A172 (cell line): ENCODE measurements at regions not wholly inside any gene's neighbourhood (a gene's known extent, or its start where the extent isn't known, plus 50 kb on each side); places are given as distances from the start of the nearest gene placed in this dataset.
"Not testable (repeated sequence)": the region's sequence is repeated elsewhere in the genome, so short reads cannot be mapped to it uniquely, and the experiment has no call there.

ENCODE experiments used
- DNase-seq: peaks from one replicate; pipeline ENCODE4 v3.0.0-alpha.2; 2015; ENCODE audit warnings: low spot score

DNA sequence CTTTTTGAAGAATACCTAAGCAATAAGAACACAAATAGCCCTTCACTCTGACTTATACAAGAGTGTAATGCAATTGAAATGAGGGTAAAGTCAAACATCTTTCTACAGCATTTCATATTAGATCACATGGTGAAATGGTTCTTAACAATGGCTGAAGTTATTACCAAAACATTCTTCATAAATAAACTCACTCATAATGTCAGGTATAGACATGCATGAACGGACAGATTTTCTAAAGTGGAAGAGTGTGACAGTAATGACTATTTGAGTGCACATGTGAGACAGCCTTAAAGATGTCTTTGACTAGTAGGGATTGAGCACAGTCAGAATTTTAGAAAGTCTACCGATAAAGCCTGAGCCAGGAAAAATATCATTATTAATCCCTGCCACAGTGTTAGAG, 471.0 kb downstream of the ZPLD1 start:
- DNase-seq: no peak

DNA sequence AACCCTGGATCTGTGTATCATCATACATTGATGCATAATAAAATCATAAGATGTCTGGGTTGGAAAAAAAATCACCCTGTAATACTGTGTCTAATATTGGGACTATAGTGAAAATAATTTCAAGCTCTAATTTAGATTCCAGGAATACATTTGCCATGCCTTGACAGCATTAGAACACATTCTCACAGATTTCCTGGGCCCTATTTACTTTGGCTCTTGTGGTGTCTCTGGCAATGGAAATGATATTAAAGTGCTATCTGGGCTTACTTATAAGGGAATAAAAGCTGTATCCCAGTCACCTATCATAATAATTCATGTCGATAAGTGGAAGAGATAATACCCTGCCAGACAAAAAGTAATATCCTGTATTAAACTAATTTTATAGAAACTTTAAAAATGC, 472.0 kb downstream of the ZPLD1 start:
- DNase-seq: no peak

DNA sequence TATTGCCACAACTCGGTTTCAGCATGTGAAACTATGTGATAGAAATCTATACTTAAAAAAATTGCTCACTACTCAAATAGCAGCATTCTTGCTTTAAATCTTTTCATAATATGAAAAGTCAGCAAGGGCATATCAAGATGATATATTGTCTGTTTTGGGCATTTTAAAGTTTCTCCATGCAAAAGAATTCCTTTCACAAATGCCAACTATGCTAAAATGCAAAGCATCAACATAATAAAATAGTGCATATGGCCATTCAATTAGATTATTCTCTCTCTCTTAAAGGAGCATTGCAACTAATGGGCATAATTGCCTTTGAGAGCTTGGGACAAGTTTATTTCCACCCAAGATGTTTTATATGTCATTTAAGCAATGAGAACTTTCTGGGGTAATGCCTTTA, 475.1 kb downstream of the ZPLD1 start:
- DNase-seq: no peak

DNA sequence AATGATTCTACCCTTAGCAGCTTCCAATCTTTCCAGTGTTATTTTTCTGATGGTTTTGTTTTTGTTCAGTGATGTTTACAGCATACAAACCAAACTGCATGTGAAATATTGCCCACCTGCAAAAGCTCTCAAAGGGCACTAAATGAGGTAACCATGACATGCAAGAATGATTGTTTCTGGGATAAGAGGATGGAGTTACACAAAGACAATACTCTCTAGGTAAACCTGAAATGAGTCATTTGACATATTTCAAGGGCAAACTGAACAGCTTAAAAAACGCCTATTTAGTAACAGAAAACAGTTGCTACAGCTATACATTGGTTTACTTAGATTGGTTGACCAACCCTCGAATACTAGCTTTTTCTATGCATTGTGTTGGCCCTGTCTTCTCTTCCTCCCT, 481.7 kb downstream of the ZPLD1 start:
- no peak for DNase-seq

DNA sequence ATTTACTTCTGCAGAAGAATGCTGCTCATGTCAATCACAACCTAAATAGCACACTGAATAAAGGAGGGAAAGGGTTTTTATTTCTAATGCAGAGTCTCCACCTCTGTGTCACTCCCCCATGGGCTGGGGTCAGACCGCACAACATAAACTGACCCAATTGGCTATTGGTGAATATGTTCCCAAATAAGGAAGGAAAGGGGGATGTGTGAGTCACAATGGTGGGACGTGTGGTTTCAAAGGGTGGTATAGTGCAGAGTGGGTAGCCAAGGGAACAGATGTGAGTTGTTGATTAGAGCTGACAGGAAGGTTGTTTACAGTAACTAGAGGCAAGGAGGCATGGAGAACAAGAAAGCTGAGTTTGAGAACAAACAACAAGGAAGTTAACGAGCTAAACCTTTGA, 491.8 kb downstream of the ZPLD1 start:
- DNase-seq: no peak

DNA sequence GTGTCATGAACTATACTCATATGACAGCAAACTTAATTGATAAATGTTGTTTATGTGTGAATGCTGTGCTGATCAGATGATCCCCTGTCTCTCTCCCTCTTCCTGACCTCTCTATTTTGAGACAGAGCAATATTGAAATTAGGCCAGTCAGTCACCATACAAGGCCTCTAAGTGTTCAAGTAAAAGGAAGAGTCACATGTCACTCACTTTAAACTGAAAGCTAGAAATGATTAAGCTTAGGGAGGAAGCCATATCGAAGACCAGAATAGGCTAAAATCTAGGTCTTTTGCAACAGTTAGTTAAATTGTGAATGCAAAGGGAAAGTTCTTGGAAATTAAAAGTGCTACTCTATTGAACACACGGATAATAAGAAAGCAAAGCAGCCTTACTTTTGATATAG, 498.6 kb downstream of the ZPLD1 start:
- no peak for DNase-seq

DNA sequence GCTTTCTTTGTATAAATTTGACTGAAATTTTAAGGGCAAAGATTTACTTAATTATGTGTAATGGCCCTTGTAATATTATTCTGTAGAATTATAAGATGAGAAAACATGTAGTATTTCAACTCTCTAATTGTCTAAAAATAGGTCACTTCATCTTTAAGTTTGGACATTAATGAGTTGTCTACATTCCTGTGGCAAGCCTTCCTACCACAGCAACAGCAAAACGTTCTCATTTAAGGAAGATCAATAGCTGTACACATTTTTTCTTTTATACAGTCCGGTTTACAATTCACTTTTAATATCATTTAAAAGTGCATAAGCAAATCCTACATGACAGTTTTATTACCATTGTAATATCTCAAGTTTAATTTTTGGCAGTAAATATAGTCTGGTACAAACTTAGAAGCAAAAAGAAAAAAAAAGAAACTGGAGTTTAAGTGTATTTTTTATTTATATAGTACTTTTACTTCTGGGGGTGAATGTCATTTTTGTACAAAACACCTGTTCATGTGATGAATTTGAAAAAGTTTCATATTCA, 501.8 kb downstream of the ZPLD1 start:
- no peak for DNase-seq

DNA sequence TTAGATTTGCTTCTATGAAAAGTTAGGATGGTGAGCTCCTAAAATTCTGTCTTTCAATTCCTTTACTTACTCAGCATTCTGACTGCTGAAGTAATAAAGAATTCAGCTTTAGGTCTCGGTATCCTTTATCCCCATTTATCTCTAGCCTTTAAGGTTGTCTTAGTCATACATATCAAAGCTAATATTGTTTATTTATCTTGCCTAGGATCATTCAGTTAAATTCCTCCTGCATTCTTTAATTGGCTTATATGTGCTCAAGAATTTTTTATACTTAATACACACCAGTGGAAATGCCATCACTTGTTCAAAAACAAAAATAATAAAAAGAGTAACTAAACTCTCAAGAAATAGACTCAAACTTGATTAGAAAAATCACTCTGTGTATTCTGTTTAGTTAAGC, 507.0 kb downstream of the ZPLD1 start:
- DNase-seq: no peak

DNA sequence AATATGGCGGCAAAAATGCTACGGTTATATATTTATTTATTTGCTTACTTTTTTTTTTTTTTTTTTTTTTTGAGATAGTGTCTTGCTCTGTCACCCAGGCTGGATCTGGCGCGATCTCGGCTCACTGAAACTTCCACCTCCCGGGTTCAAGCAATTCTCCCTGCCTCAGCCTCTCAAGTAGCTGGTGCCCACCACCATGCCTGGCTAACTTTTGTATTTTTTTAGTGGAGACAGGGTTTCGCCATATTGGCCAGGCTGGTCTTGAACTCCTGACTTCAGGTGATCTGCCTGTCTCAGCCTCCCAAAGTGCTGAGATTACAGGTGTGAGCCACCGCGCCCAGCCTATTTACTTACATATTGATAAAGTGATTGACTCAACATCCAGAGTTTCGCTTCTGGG, 511.6 kb downstream of the ZPLD1 start:
- DNase-seq: not testable (repeated sequence)

DNA sequence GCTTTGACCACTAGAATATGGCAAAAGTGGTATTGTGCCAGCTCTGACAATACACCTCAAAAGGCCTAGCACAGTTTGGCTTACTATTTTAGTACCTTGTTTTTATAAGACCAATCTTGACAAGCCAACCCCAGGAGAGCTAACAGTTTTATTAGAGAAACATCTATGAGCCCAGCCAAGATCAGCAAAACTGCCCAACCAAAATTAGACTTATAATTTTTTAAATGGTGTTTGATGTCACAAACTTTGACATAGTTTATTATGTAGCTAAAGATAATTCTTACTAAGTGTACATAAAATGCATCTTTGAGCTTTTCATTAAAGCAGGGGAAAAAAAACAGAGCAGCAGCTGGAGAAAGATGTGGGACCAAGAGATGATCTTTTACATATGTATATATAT, 537.5 kb downstream of the ZPLD1 start:
- no peak for DNase-seq

DNA sequence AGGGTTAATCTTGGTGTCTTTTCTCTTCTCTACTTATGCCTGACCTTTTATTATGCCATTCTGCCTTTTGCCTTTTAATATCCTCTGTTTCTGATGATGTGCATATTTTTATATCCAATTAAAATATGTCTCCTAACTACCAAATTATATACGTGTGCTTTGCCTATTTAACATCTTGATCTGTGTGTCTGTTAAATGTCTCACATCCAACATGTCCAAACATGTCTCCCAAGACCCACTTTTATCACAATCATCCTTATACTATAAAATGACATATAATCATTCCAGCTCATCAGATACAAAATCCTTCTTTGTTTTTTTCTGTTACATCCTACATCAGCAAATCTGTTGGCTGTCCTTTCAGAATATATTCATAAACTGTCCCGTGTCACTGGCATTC, 539.5 kb downstream of the ZPLD1 start:
- no peak for DNase-seq

DNA sequence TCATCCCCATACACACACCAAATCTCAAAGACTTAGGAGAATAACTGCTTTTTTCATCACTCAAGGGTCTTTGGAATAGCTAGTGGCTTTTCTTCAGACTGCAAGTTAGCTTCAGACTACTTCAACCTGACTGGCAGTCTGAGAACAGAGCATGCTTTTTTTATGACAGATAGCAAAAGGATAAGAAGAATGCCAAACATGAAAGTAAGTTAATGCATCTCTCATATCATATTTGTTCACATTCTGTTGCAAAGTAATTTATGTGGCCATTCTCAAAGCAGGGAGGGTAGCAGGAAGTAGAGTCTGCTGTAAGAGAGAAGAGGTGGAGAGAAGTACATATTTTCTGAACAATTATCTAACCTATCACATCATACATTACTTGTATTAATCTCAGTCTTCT, 544.4 kb downstream of the ZPLD1 start:
- no peak for DNase-seq

DNA sequence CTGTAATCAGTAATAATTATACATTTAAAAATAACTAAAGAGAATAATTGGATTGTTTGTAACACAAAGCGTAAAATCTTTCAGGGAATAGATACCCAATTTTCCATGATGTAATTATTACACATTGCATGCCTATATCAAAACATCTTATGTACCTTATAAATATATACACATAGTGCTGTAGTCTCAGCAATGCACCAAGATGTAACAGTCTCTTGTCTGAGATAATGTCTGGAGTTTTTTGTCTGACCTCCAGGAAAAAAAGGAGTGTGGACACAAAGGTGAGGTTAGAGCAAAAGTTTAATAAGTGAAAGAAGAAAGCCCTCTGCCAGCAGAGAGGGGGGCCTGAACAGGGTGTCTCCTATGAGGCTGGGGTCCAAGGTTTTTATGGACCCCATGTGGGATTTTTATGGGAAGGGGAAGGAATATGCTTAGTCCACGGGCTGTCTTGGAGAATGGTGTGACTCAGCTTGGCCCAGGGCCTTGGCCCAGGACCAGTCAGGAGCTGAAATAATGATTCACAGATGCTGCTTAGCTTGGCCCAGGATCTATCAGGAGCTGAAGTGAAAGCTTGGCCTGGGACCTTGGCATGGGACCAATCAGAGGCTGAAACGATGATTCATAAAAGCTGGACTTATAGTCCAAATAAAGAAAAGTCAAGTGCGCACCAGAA, 545.0 kb downstream of the ZPLD1 start:
- DNase-seq: peak; percentile 75

DNA sequence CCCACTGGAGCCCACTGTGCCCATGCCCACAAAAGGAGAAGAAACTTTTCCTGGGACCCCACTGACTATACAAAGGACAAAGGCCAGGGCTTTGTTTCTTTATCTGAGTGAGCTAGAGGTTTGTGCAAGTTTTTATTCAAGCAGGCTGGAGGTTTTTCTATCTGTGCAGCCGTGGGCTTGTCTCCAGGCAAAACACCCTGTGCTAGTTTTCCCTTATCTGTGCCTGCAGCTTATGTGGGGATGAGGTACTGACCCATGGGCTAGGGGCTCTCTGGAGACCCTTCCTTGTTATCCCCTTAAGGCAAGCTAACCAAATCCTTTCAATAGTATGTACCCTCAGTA, 545.5 kb downstream of the ZPLD1 start:
- DNase-seq: no peak

DNA sequence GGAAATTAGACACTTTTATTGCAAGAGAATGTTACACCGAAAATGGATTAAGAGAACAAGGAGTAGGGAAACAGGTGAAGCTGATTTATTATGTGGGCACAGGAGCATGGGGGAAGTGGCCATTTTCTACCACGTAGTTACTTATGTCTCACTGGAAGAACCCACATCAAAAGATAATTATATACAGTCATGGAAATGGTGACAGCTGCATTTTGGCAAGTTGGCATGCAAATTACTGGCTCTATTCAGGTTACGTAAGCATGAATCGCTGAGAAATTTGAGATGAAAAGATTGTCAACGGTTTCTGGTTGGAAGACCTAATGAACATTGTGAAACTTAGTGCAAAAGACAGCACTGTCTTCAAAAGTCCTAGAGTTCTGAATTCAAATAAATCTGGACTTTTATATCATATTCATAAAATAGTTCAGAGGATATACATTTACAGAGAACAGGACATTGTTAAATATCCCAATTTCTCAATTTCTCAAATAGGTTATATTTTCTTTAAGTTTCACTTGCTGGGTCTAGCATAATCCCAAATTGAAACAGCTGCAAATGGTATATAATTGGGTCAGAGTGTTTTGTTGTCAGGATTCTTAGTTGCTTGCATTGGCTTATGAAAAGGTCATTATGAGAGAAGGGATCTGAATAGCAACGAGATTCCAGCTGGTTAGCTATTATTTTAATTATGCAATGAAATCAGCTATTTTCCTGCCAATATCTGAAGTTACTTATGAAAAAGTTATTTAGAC, 567.8 kb downstream of the ZPLD1 start:
- peak; percentile 1 for DNase-seq

DNA sequence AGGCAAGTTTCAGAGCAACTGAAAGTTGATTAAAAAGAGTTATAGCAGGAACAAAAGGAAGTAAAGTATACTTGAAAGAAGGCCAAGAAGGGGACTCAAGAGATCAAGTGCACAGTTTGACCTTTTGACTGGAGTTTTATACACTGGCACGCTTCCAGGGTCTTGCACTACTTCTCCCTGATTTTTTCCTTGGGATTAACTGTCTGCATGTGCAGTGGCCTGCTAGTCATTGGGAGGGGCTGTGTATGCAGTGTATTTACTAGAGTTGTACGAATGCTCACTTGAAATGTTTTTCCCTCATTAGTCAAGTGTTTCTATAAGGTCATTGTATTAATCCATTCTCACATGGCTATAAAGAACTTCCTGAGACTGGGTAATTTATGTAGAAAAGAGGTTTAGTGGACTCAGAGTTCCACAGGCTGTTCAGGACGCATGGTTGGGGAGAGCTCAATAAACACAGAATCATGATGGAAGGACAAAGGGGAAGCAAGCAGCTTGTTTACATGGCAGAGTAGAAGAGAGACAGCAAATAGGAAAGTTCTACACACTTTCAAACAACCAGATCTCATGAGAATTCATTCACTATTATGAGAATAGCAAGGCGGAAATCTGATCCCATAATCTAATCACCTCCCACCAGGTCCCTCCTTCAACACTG, 571.8 kb downstream of the ZPLD1 start:
- no peak for DNase-seq

DNA sequence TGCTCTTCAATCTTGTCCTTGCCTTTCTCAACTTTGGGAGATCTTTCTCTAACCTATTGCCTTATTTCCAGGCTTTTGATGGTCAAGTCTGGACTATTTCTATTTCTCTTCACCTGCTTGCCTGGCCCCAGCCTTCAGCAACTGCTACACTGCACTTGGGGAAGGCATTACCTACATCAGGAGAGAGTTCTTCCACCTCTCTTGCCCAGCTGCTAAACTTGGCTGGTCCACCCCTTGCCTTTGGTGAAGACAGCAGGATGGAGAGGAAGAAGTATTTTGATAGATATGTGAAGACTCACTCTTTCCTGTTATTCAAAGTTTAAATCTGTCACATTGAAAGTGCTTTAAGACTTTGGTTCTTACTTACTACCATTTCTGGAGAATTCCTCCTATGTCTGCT, 574.8 kb downstream of the ZPLD1 start:
- no peak for DNase-seq

DNA sequence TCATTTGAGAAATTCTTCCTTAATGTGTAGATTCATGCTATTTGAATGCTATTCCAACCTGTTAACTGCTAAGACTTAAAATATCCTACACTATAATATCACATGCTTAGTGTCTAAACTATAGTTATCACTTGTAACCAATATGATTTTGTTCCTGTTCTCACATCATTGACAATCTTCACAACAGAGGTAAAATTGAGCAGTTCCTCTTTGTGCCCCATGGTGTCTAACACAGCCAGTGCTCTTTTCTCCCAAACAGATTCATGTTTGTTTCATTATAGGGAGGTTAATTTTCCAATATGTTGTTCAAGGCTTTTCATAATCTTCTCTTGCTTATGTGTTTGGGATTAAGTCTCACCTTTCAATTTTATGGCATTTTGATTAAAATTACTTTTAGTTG, 591.1 kb downstream of the ZPLD1 start:
- DNase-seq: no peak

DNA sequence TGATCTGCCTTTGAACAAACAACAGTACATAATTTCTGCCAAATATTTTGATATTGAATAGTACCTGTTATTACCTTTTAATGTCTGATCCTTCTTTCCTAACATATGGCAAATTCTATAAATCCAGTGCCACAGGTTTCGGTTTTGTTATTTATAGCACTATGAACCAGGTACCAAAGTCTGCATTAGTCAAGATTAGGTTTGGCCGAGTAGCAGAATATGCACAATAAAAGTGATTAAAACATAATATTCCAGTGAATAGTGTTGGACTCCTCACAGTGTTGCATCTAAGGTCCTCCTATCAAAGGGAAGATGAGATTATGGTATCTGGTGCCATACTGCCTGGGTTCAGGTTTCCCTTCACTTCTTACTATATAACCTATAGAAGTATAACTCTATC, 599.0 kb downstream of the ZPLD1 start:
- DNase-seq: no peak

DNA sequence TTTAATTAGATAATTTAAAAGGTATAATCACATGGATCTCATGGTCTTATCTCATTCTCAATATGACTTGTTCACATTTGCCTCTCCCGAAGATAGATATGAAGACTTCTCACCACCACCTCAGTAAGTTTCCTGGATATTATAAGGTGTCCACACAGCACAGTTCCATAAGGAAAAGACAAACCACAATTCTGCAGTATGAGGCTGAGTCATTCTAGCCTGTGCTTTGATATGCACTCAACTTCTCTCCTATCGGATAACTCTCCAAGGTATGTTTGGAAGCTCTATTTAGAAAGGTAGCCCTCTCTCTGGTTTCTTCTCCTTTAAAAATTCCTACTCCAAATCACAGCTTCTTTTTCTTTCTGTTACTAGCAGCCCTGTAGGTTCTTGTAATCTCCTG, 612.8 kb downstream of the ZPLD1 start:
- DNase-seq: no peak

DNA sequence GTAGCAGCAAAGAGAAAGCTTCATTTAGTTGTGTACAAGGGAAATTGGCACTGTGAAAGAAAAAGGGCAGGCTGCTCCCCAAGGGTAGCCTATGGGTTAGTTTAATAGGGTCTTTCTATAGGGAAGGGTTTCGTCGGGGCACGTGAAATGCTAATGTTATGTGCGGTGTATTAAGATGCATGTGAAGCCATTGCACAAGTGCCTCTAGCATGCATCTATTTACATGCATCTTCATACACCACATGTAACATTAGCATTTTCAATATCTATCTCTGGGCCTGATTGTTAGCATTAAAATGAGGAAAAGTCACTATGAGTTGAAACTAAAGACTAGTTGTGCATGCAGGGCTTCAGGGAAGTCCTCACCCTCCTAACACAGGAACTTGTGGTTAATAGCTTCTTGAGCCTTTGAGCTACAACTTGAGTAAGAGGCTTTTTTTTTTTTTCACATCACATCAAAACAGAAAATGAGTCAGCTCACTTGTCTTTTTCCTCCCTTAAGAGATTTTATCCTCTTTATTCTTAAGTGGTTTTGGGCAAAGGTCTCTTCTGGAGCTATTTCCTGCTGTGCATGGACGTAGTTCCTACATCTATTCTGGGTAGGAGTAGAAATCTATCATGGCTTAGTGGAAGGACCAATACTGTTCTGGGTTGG, 613.4 kb downstream of the ZPLD1 start:
- DNase-seq: peak; percentile 13

DNA sequence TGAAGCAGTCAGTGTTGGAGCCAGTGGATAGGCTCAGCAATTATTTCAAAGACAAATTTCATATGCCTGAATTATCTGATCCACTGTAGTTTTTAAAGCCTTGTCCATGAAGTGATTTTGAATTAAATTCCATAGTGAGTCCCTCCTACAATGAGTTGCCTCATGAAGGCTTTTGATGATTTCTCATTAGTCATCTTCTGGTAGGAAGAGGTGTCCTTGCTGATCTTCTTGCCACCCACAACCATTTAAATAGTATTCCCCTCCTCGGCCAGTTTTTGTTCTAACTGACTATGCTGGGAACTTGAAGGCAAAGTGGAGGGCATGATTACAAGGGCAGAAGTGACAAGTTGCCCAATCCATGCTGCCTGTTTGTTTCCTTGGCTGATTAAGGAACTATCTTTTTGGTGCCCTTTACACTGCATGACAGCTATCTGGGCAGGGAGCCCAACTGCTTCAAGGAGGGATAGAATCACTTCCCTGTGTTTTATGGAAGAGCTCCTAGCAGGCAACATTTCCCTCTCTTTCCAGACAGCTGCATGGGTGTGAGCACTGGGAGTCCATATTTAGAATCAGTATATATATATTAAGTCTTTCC, 617.5 kb downstream of the ZPLD1 start:
- no peak for DNase-seq
